ENCODE measurements at regions not wholly inside any gene's neighbourhood (a gene's known extent, or its start where the extent isn't known, plus 50 kb on each side); places are given as distances from the start of the nearest gene placed in this dataset.

GRCh38 chr15:93138681-93139250 lies 49.8 kb upstream of the RGMA start:
- no peak for DNase-seq
